Midbrain (tissue), 1 donor: ENCODE measurements at regions not wholly inside any gene's neighbourhood (a gene's known extent, or its start where the extent isn't known, plus 50 kb on each side); places are given as distances from the start of the nearest gene placed in this dataset.
"Not testable (repeated sequence)": the region's sequence is repeated elsewhere in the genome, so short reads cannot be mapped to it uniquely, and the experiment has no call there.

Source experiments
- DNase-seq: peaks from one replicate; lab custom pipeline; 2025; lab: John Stamatoyannopoulos, UW

DNA sequence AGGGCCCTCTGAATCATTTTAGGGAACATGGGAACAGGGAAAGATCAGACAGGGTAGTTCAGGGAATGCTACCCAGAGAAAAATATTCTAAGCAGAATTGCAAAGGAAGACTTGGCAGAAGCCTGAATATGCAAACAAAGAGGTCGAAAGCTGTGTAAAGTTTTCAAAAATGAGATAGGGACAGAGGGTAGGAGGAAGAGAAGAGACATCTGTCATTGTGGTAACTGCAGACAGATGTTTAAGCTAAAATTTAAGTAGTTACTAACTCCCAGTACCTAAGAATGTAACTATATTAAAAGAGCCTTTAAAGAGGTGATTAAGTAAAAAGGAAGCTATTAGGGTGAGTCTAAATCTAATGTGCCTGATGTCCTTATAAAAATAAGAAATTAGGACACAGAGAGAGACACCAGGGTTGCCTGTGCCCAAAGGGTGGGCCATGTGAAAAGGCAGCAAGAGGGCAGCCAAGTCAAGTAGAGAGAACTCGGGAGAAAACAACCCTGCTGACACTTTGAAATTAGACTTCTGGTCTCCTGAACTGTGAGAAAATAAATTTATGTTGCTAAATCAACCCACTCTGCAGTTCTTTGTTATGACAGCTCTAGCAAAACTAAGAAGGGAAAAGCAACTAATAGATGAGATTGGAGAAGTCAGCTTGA lies 1647.4 kb upstream of the C9orf72 start:
- no peak for DNase-seq

DNA sequence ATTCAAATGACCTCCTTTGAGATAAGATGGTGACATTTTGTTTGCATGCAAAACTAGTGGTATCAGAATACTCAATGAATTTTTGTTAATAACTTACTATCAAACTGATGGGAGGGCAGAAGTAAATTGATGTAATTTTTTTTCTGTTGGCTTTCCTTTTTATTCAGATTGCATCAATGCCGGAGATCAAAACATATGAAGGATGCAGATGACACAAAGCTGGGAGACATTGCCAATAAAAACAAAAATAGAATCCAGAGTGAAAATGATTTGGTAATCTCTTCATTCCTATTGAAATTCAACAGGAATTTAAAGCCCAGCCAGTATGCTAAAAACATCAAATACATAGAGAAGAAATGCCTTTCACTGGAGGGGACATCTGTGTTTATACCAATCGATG lies 1655.3 kb upstream of the C9orf72 start:
- DNase-seq, result no peak

GRCh38 chr9:29230931-29231330 lies 1657.7 kb upstream of the C9orf72 start:
- no peak for DNase-seq

DNA sequence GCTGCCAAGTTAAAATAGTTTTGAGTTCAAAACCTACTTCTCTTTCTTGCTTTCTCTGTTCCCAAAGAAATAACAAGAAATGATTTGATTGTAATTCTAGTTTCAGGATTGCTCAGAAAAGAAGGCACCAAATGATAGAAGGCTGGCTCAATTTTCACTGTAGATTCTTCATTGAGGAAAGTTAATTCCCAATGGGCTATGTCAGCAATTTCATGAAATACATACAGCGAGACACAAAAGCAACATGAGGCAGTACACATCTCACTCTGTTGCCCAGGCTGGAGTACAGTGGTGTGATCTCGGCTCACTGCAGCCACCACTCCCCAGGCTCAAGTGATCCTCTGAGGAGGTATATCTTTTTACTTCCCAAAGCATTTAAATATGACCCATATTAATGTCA lies 1659.9 kb upstream of the C9orf72 start:
- DNase-seq, result no peak

- no peak for DNase-seq
Measured at GRCh38 chr9:29241320-29241719, 1668.0 kb upstream of the C9orf72 start.

- no peak for DNase-seq
Measured at GRCh38 chr9:29245351-29245750, 1672.1 kb upstream of the C9orf72 start.

GRCh38 chr9:29270400-29270799 lies 1697.1 kb upstream of the C9orf72 start:
- DNase-seq, result not testable (repeated sequence)

- DNase-seq, result no peak
Measured at GRCh38 chr9:29282121-29282520, 1708.8 kb upstream of the C9orf72 start.

- peak; percentile 35 for DNase-seq
Measured at GRCh38 chr9:29285818-29286217, 1712.5 kb upstream of the C9orf72 start.

DNA sequence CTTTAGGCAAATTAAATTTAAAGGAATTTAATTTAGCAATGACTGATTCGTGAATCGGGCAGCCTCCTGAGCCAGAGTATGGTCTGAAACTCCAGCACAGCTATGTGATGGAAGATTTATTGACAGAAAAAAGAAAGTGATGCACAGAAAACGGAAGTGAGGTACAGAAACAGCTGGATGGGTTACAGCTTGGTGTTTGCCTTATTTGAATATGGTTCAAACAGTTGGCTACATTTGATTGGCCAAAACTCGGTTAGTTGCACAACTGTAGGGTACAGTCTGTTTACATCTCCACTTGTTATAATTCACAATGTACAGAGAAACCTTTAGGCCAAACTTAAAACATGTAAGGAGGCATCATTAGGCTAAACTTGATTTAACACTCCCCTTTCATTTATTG lies 1716.1 kb upstream of the C9orf72 start:
- no peak for DNase-seq

DNA sequence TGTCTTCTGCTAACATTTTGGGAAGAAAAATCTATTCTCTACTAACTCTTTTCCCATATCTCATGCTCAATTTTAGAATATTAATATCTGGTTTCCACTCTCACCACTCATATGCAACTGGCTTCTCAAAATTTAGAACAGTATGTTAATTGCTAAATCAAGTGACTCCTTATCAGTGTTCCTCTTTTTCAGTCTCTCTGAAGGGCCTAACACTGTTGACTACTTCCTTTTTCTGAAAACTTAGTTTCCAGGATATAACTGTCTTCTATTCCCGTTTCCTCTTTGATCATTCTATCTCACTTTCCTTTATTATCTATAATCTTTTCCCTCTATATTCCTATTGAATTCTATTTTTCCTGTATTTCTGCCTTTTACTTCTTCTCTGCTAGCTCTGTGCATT lies 1717.2 kb upstream of the C9orf72 start:
- DNase-seq, result no peak

DNA sequence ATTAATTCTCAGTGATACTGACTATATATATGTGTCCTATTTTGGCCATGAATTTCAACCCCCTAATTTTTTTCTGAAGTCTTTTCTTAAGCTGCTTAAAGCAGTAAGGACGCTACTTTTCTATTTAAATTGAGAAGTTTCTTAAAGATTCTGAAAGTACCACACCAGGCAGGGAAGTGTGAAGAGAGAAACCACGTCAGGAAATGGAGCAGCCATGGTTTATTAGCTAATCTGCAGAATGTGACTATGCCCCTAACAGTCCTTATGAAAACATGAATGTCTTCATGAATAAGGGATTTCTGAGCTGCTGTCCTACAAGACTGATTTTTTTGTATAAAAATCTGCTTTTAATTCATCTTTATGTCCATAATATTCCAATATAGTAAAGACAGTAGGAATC lies 1724.3 kb upstream of the C9orf72 start:
- DNase-seq, result no peak

DNA sequence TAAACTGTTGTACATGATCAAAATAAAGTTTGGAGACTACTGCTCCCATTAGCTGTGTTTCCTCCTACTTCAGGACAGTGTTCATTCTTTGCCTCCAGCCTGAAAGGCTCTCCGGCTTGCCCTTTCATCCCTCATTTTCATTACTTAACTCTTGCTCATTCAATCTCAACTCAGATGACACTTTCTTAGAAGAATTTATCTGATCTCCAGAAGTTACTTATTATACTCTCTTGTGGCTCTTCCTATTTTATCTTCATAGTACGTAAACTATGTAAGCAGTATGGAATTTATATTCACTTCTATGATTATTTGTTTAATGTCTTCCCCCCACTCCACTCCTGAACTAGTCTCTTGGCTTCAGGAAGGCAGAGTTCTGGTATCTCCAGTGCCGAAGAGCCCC lies 1737.9 kb upstream of the C9orf72 start:
- DNase-seq, result no peak

GRCh38 chr9:29312327-29312726 lies 1739.0 kb upstream of the C9orf72 start:
- no peak for DNase-seq

GRCh38 chr9:29319736-29320513 lies 1746.6 kb upstream of the C9orf72 start:
- no peak for DNase-seq

DNA sequence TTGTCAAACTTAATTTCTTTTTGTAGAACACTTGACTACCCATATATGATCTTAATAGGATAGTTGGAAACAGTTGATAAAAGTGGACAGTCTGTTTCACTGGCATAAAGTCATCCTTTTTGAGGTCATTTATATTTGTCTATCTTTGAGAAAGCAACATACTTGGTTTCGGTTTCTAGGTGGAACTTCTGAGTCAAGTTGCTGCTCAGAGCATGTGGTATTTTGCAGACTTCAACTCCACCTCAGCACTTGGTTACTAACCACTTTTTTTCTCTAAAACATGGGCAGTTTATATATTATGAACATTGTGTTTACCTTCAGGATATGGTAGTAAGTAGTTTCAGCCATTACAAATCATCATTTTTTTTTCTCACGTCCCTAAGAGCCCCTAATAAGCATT lies 1749.0 kb upstream of the C9orf72 start:
- no peak for DNase-seq

DNA sequence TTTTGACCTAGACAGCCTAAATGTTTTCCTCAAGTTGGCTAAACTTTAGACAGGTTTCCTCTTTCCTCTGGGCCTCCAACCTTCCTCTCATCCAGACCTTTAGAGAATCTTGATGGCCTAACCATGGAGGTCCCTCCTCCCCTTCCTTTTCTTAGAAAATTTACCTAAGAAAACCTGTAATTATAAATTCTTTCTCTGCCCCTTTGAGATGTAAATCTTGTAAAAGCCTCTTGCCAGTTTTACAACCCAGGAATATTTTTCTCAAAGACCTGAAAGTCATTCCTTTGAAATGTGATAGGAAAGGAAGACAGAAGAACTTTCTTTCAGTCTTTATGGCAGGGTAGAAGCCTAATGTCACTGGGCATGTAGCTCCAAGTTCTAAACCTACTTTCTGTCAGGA lies 1752.6 kb upstream of the C9orf72 start:
- DNase-seq, result no peak

- DNase-seq, result no peak
Measured at GRCh38 chr9:29332789-29333188, 1759.5 kb upstream of the C9orf72 start.

GRCh38 chr9:29336281-29336680 lies 1763.0 kb upstream of the C9orf72 start:
- DNase-seq, result no peak

DNA sequence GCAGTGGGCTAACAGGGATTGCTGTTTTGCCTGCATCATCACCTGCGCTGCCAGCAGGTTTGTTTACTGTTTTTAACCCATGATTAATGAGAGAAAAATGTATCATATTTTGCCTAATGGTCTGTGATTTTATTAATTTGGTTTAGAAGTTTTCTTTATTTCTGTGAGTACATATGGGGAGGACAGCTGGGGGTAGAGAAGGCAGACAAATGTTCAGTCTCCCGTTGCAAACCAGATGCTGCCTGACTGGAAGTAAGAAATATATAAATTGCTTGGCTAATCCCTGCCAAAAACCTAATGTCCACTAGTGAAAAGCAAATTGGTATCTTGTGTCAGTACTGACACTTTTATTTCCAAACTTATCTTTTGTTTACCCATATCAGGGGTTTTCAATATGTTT lies 1766.1 kb upstream of the C9orf72 start:
- no peak for DNase-seq

GRCh38 chr9:29348999-29349398 lies 1775.7 kb upstream of the C9orf72 start:
- no peak for DNase-seq

- DNase-seq, result no peak
Measured at GRCh38 chr9:29389421-29389820, 1816.1 kb upstream of the C9orf72 start.

DNA sequence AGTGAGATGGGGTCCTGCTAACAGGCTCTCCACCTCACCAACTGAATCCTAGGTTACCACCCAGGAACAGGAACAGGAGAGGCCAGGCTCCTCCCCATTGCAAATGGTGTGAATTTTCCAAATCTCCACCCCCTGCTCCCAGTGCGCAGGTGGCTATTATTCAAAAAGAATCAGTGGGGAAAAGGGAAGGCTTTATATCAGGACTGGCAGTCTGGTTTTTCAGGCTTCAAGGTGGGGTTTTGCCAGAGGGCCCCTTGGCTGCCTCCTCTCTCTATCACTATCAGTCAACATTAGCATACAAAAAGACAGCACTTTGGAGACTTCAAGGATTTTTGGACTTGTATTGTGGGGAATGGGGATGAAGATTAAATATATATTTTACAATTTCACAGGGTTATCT lies 1817.6 kb upstream of the C9orf72 start:
- no peak for DNase-seq

GRCh38 chr9:29393064-29393463 lies 1819.8 kb upstream of the C9orf72 start:
- no peak for DNase-seq
